ENCODE measurements at regions not wholly inside any gene's neighbourhood (a gene's known extent, or its start where the extent isn't known, plus 50 kb on each side); places are given as distances from the start of the nearest gene placed in this dataset.

- TF ChIP-seq CTCF (IDR thresholded peaks at IDR 0.05; ENCODE audit: insufficient read depth, low read length), result no peak
- TF ChIP-seq REST (IDR thresholded peaks at IDR 0.05; ENCODE audit: insufficient replicate concordance, low read depth), result no peak
- no peak for TF ChIP-seq POLR2AphosphoS5 (IDR thresholded peaks at IDR 0.05; ENCODE audit: low read depth)
Observed at GRCh38 chr6:95109212-95109611, 468.1 kb upstream of the MANEA start.
